GM18505 (cell line): ENCODE measurements at regions not wholly inside any gene's neighbourhood (a gene's known extent, or its start where the extent isn't known, plus 50 kb on each side); places are given as distances from the start of the nearest gene placed in this dataset.

Source experiments
- ATAC-seq: cut with Tn5 transposase; IDR thresholded peaks from one replicate; pipeline ENCODE4 v1.9.1; 2021; ENCODE audit not compliant: unreplicated experiment
- POLR2A ChIP-seq: IDR thresholded peaks from 4 replicates; pipeline ENCODE4 v1.6.1; 2011; ENCODE audit warnings: borderline replicate concordance; ENCODE audit not compliant: insufficient read depth, insufficient read length; ENCODE audit errors: extremely low read depth

- no peak for ATAC-seq
- no peak for TF ChIP-seq POLR2A
Observed at GRCh38 chr4:26099967-26100366, 185.9 kb downstream of the SMIM20 start.

GRCh38 chr4:26101011-26101410, 187.0 kb downstream of the SMIM20 start:
- no peak for TF ChIP-seq POLR2A
- no peak for ATAC-seq

- ATAC-seq = peak; percentile 62
- no peak for TF ChIP-seq POLR2A
Observed at GRCh38 chr4:26104056-26104685, 190.2 kb downstream of the SMIM20 start.

GRCh38 chr4:26105337-26105736, 191.3 kb downstream of the SMIM20 start:
- TF ChIP-seq POLR2A = no peak
- ATAC-seq = no peak

- TF ChIP-seq POLR2A = no peak
- no peak for ATAC-seq
Observed at GRCh38 chr4:26105815-26106699, 192.0 kb downstream of the SMIM20 start.

GRCh38 chr4:26106776-26107175, 192.8 kb downstream of the SMIM20 start:
- no peak for TF ChIP-seq POLR2A
- ATAC-seq = no peak

GRCh38 chr4:26108054-26108453, 194.0 kb downstream of the SMIM20 start:
- TF ChIP-seq POLR2A = no peak
- no peak for ATAC-seq

GRCh38 chr4:26110493-26110892, 196.5 kb downstream of the SMIM20 start:
- TF ChIP-seq POLR2A = no peak

GRCh38 chr4:26113339-26113940, 199.4 kb downstream of the SMIM20 start:
- no peak for TF ChIP-seq POLR2A
- no peak for ATAC-seq

More at GRCh38 chr4:26110493-26110892, 196.5 kb downstream of the SMIM20 start:
- no peak for ATAC-seq

GRCh38 chr4:26116057-26116456, 202.0 kb downstream of the SMIM20 start:
- no peak for ATAC-seq
- TF ChIP-seq POLR2A = no peak

- TF ChIP-seq POLR2A = no peak
- ATAC-seq = no peak
Observed at GRCh38 chr4:26120098-26120825, 200.6 kb upstream of the RBPJ start.

- ATAC-seq = no peak
- TF ChIP-seq POLR2A = no peak
Observed at GRCh38 chr4:26122690-26123089, 198.1 kb upstream of the RBPJ start.

GRCh38 chr4:26124753-26125321, 196.0 kb upstream of the RBPJ start:
- no peak for ATAC-seq
- no peak for TF ChIP-seq POLR2A
